Keratinocyte (primary cell): ENCODE measurements at regions not wholly inside any gene's neighbourhood (a gene's known extent, or its start where the extent isn't known, plus 50 kb on each side); places are given as distances from the start of the nearest gene placed in this dataset.

ENCODE experiments used
- EZH2 ChIP-seq: IDR thresholded peaks from one replicate; pipeline ENCODE4 v1.6.1; 2012; ENCODE audit warnings: inconsistent platforms, mild to moderate bottlenecking, low read length, moderate library complexity
- TF ChIP-seq, protein P1 (sequence below), 3 experiments: IDR thresholded peaks in 1 of 3; conservative IDR thresholded peaks in 1 of 3; optimal IDR thresholded peaks in 1 of 3; 2 replicates in 2 of 3; 3 replicates in 1 of 3; pipeline versions ENCODE3 to v1.5.1; 2011; ENCODE audit warnings: low read length in 3 of 3, mild to moderate bottlenecking in 3 of 3, moderate library complexity in 2 of 3, control low read depth in 1 of 3, inconsistent platforms in 1 of 3; ENCODE audit not compliant: insufficient read depth in 2 of 3; ENCODE audit errors: extremely low read depth in 1 of 3

DNA sequence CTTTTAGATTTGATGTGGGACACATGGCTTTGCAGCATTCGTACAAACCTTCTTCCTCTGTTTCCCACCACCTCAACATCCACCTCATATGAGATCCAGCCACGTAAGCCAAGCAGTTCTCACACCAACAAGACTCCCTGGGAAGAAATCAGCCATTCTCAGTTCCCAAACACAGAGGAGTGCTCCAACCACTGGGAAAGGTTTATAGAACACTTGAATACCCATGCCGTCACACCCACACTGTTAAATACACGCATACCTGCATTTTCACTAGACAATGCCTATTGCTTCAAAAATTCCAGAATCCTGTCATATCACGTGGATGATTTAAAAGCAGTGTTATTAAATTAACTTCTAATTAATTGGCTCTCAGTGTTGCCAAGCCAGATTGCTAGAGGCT lies 347.3 kb downstream of the ENC1 start:
- TF ChIP-seq, protein P1, sequence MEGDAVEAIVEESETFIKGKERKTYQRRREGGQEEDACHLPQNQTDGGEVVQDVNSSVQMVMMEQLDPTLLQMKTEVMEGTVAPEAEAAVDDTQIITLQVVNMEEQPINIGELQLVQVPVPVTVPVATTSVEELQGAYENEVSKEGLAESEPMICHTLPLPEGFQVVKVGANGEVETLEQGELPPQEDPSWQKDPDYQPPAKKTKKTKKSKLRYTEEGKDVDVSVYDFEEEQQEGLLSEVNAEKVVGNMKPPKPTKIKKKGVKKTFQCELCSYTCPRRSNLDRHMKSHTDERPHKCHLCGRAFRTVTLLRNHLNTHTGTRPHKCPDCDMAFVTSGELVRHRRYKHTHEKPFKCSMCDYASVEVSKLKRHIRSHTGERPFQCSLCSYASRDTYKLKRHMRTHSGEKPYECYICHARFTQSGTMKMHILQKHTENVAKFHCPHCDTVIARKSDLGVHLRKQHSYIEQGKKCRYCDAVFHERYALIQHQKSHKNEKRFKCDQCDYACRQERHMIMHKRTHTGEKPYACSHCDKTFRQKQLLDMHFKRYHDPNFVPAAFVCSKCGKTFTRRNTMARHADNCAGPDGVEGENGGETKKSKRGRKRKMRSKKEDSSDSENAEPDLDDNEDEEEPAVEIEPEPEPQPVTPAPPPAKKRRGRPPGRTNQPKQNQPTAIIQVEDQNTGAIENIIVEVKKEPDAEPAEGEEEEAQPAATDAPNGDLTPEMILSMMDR (optimal IDR thresholded peaks at IDR 0.05 in 1 of 3, IDR thresholded peaks at IDR 0.05 in 1 of 3, conservative IDR thresholded peaks at IDR 0.05 in 1 of 3; ENCODE audit: extremely low read depth in 1 of 3, insufficient read depth in 2 of 3, low read length in 3 of 3) = no peak
- TF ChIP-seq EZH2 = no peak
